ENCODE measurements at regions not wholly inside any gene's neighbourhood (a gene's known extent, or its start where the extent isn't known, plus 50 kb on each side); places are given as distances from the start of the nearest gene placed in this dataset.

DNA sequence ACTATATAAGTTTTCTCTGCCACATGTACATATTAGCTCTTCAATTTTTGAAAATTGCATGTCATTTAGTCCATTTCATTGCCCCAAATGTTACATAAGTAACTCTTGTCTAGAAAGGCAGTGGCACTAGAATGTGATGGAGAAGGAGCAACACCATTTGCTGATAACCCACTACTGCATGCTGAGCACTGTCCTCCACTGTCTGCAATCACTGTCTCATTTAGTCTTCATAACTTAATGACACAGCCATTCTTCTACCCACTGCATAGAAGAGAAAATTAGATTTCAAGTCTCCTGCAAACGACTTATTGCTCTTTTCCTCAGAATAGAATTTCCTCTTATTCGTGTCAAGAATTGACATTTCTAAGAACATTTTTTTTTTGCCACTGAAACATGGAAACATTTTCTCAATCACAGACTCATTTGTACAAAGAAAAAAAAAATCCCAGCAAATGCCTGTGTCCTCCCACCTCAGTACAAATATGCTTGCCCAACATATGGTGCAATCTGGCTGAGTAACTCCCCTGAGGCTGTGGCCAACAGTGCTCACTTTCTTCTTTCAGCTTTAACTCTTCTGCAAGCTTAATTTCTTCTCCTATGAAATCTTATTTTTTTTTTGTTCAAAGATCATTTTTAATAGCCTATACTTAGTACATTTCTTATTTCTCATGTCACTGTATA, 768.6 kb upstream of the HS6ST1 start:
- H3K36me3 Mint-ChIP-seq: no peaks in the 10 kb centered on the region
- no peaks in the 10 kb centered on the region for H3K27me3 Mint-ChIP-seq
- no peaks in the 10 kb centered on the region for H3K9me3 Mint-ChIP-seq (ENCODE audit: low read depth)
- no peak overlapping the region for H3K27ac Mint-ChIP-seq
- no peak overlapping the region for H3K4me3 Mint-ChIP-seq
- no peaks in the 10 kb centered on the region for H3K4me1 Mint-ChIP-seq (ENCODE audit: low read depth)

DNA sequence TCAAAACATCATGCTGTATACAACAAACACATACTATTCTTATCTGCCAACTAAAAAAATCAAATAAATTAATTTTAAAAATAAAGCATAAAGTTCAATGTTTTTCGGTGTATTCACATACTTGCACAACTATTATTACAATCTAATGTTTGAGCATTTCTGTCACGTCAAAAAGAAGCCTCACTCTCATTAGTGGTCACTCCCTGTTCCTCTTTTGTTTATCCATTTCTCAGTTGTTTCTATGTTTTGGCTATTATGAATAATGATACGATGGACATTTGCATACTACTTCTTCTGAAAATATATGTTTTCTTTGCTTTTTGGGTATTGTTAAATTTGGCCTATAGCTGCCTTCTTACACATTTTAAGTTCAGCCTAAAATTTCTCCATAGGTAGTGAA, 773.0 kb upstream of the HS6ST1 start:
- H3K4me3 Mint-ChIP-seq: no peak overlapping the region
- H3K27me3 Mint-ChIP-seq: no peaks in the 10 kb centered on the region
- H3K4me1 Mint-ChIP-seq (ENCODE audit: low read depth): no peaks in the 10 kb centered on the region
- H3K27ac Mint-ChIP-seq: no peak overlapping the region
- no peaks in the 10 kb centered on the region for H3K36me3 Mint-ChIP-seq
- no peaks in the 10 kb centered on the region for H3K9me3 Mint-ChIP-seq (ENCODE audit: low read depth)

DNA sequence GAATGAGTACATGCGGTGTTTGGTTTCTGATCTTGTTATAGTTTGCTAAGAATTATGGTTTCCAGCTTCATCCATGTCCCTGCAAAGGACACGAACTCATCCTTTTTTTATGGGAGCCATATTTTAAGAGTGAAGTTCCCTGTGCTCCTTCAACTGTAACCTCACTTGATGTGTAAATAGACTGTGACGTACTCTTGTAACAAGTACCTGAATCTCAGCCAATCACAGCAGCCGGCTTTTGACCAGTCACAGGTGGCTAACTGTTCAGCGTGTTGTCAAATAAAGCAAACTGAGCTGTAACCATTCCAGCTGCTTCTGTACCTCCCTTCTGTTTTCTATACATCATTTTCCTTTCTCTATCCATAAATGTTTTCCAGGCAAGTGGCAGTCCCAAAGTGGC, 774.3 kb upstream of the HS6ST1 start:
- H3K27me3 Mint-ChIP-seq: no peaks in the 10 kb centered on the region

DNA sequence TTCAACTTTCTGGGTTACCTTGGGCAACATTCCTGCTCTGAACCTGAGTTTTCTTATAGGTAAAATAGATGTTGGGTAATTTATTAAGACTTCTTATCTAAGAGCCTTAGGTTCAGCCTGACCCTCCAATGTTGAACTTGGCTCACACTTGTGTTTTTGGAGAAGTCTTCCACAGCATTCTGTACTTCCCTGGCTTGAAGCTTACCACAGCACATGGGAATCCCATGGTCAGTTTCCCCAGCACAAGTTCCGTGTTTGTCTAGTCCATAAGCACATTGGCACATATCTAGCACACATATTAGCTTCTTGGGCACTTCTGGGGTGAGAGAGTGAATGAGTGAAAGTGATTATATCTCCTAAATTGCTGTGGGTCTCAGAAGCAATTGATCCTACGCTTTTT, 782.5 kb upstream of the HS6ST1 start:
- Mint-ChIP-seq H3K4me3 (no peak overlapping the region), H3K27me3 (peaks cover 1% of the 10 kb centered on the region), H3K4me1 (ENCODE audit: low read depth) (no peaks in the 10 kb centered on the region), H3K36me3 (no peaks in the 10 kb centered on the region), H3K9me3 (ENCODE audit: low read depth) (no peaks in the 10 kb centered on the region), H3K27ac (no peak overlapping the region)

More for the DNA sequence above, 774.3 kb upstream of the HS6ST1 start:
- no peaks in the 10 kb centered on the region for H3K9me3 Mint-ChIP-seq (ENCODE audit: low read depth)
- no peaks in the 10 kb centered on the region for H3K36me3 Mint-ChIP-seq
- H3K27ac Mint-ChIP-seq: no peak overlapping the region
- no peaks in the 10 kb centered on the region for H3K4me1 Mint-ChIP-seq (ENCODE audit: low read depth)
- H3K4me3 Mint-ChIP-seq: no peak overlapping the region

DNA sequence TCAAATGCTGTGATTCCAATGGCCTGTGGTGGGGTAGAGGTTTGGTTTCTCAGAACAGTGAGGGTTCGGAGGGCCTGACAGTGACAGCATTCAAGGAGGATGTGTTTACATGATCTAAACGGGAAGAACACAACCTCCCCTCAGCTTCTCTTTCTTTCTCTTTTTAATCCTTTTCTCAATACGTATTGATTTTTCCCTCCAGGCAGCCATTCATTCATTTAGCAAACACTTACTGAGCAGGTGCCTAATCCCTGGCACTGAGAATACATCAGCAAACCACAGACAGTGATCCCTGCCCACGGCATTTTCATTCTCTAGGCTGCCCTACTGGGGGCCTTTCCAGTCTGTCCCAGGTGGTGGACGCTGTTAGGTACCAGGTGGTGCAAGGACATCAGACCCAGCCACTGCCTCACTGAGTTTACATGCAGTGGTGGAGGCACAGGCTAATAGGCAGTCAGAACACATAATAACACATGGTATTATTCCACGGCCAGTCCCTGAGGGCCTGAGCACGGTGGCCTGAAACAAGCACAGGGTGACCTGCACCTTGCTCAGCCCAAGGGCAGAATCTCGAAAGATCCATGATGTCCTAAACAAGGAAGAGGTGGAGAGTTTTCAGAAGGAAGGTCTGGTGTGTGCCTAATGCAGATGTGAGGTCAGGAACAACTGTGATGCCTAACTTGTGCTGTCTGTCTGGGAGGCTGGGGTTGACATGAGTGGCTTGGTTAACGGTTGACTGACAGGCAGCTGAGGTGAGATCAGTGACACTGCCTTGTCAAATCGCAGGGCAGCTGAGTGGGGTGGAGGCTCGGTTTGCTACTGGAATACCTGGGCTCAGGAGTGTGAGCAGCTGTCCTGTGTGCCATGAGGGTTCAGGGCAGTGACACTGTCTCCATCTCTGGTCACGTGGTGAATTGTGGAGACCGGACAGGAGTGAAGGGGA, 785.5 kb upstream of the HS6ST1 start:
- Mint-ChIP-seq H3K4me3 (no peak overlapping the region), H3K4me1 (ENCODE audit: low read depth) (no peaks in the 10 kb centered on the region), H3K9me3 (ENCODE audit: low read depth) (no peaks in the 10 kb centered on the region), H3K27ac (no peak overlapping the region), H3K36me3 (no peaks in the 10 kb centered on the region), H3K27me3 (peaks cover 3% of the 10 kb centered on the region)

DNA sequence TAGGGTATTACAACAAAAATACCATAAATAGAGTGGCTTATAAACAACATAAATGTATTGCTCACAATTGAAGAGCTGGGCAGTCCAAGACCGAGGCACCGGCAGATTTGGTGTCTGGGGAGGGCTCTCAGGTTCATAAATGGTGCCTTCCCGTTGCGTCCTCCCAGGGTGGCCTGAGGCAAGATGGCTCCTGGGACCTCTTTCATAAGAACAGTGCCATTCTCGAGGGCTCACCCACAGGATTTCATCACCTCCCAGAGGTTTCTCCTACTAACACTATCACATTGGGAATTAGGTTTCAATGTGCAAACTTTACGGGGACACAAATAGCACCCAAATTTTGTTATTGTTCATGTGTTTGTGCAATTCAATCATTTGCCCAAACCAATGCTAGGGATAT, 793.5 kb upstream of the HS6ST1 start:
- no peaks in the 10 kb centered on the region for H3K4me1 Mint-ChIP-seq (ENCODE audit: low read depth)
- peaks cover 1% of the 10 kb centered on the region for H3K27me3 Mint-ChIP-seq
- H3K36me3 Mint-ChIP-seq: no peaks in the 10 kb centered on the region
- no peak overlapping the region for H3K4me3 Mint-ChIP-seq
- no peaks in the 10 kb centered on the region for H3K9me3 Mint-ChIP-seq (ENCODE audit: low read depth)
- H3K27ac Mint-ChIP-seq: no peak overlapping the region

DNA sequence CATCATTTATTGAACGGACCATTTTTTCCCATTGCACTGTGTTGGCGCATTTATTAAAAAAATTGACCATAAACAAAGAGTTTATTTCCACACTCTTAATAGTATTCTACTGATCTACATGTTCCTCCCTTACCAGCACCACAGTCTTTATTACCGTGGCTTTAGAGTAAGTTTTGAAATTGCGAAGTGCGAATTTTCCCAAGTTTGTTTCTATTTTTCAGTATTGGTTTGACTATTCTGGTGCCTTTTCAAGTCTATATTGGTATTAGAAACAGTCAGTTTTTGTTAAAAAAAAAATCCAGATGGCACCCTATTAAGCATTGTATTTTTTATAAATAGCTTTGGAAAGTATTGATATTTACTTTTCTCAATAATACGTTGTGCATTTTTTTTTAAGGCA, 795.1 kb upstream of the HS6ST1 start:
- no peaks in the 10 kb centered on the region for H3K9me3 Mint-ChIP-seq (ENCODE audit: low read depth)
- no peaks in the 10 kb centered on the region for H3K4me1 Mint-ChIP-seq (ENCODE audit: low read depth)
- H3K27ac Mint-ChIP-seq: no peak overlapping the region
- no peak overlapping the region for H3K4me3 Mint-ChIP-seq
- H3K36me3 Mint-ChIP-seq: no peaks in the 10 kb centered on the region
- no peaks in the 10 kb centered on the region for H3K27me3 Mint-ChIP-seq

DNA sequence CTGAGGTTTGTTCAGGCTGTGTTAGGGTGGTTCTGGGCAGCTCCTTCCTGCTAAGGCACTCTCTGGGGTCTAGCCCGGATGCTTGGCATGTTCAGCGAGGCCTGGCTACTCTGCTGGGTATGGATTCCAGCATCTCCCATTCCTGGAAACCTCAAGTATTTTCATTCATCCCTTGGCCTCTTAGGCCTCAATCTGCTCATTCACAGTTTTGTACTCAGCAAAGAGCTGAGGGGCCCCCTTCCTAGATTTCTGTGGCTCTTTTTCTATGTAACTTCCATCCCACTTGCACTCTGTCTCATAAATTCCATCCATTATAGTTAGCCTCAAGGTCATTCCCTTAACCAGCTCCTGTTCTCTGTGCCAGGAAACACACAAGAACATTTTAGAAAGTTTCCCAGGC, 798.8 kb upstream of the HS6ST1 start:
- Mint-ChIP-seq H3K36me3 (no peaks in the 10 kb centered on the region), H3K27ac (no peak overlapping the region), H3K27me3 (peaks cover 2% of the 10 kb centered on the region), H3K4me1 (ENCODE audit: low read depth) (no peaks in the 10 kb centered on the region), H3K9me3 (ENCODE audit: low read depth) (no peaks in the 10 kb centered on the region), H3K4me3 (no peak overlapping the region)

DNA sequence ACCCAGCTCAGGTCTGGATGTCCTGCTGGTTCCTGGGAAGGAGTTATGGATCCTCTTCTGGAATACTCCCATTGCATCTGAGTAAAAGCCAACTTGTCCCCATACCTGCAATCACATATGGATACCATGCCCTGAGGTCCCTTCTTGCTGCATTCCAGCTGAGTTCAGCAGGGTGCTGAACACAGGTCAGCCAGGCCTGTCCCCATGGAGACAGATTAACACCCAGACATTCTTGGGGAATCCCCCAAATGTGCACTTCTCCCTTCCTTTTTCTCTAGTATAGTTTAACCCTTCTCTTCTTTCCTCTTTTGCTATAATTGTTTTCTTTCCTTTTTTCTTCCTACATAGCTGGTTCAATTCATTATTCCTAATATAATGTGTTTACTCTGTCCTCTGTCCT, 799.6 kb upstream of the HS6ST1 start:
- no peaks in the 10 kb centered on the region for H3K36me3 Mint-ChIP-seq
- no peaks in the 10 kb centered on the region for H3K4me1 Mint-ChIP-seq (ENCODE audit: low read depth)
- no peak overlapping the region for H3K27ac Mint-ChIP-seq
- H3K9me3 Mint-ChIP-seq (ENCODE audit: low read depth): no peaks in the 10 kb centered on the region
- no peak overlapping the region for H3K4me3 Mint-ChIP-seq
- peaks cover 2% of the 10 kb centered on the region for H3K27me3 Mint-ChIP-seq

DNA sequence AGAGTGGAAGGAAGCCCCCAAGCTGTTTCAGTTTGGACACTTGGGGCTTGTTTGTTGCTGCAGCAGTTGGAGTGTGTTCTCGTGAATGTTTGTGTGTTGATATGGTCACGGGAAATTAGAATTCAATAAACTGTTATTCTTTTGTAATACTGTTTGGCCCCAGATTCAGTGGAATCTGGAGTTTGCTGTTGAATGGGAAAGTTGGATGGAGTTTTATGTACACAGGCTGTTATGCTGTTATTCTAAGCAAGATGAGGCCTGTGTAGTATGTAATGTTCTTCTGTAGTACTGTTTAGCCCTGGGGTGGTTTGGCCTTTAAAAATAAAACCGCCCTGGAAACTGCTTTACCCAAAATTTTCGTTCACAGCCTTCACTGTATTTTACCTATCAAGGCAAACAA, 810.4 kb upstream of the HS6ST1 start:
- H3K27me3 Mint-ChIP-seq: peaks cover 3% of the 10 kb centered on the region
- H3K27ac Mint-ChIP-seq: no peak overlapping the region
- H3K9me3 Mint-ChIP-seq (ENCODE audit: low read depth): no peaks in the 10 kb centered on the region
- no peak overlapping the region for H3K4me3 Mint-ChIP-seq
- no peaks in the 10 kb centered on the region for H3K36me3 Mint-ChIP-seq
- H3K4me1 Mint-ChIP-seq (ENCODE audit: low read depth): no peaks in the 10 kb centered on the region

DNA sequence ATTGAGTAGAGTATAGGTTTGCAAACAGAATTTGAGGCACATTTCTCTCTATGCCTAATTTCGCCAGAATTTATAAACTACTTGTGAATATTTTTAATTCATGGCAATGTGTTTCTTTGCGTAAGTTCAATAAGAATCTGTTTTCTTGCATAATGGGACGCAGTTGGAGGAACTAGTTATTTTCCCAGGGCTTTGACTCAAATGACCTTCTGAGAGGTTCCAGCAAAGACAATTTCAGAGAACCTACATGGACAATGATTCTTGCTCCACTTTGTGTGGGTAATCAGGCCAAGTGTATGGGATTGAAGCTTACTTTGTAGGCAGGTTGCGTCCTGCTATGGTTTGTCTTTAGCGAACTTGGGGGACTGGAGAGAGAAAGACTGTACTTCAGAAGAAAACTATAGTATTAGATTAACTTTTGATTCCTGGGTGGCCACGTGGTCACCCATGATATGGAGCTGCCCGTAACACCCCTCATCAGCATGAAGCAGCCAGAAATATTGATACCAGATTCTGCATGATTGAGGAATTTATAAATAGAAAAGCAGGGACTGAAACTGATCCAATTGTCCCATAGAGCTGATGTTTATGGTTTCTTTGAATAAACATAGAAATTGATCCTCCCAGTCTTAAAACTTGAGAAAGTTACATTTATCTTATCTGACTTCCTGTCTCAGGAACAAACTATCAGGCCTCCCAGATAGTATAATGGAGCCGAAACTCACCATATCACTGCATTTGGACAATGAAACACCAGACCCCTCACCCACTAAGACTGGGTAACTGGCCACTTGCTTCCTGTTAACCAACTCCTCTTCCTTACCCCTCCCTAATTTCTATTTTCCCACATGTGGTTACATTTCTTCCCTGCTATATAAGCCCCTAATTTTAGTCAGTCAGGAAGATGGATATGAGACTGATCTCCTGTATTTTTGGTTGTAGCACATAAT, 815.3 kb upstream of the HS6ST1 start:
- H3K27me3 Mint-ChIP-seq: peaks cover 2% of the 10 kb centered on the region
- no peaks in the 10 kb centered on the region for H3K36me3 Mint-ChIP-seq
- H3K4me1 Mint-ChIP-seq (ENCODE audit: low read depth): no peaks in the 10 kb centered on the region
- no peak overlapping the region for H3K27ac Mint-ChIP-seq
- no peaks in the 10 kb centered on the region for H3K9me3 Mint-ChIP-seq (ENCODE audit: low read depth)
- no peak overlapping the region for H3K4me3 Mint-ChIP-seq

DNA sequence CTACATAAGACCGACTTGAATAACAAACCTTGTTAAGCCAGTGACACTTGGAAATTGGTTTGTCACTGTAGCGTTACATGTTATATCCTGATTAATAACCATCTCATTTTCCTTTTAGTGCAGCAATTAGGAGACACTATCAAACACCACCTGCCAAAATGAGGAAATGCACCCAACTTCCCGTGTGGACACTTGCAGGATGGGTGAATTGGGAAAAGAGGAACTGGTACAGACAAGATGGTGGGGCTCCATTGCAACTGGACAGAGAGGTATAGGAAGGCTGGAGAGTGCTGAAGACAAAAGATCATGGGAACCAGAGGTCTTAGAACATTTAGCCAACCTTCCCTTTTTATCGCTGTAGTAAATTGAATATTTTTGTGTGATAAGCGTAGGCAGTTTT, 816.3 kb upstream of the HS6ST1 start:
- H3K4me1 Mint-ChIP-seq (ENCODE audit: low read depth): no peaks in the 10 kb centered on the region
- H3K27ac Mint-ChIP-seq: no peak overlapping the region
- no peak overlapping the region for H3K4me3 Mint-ChIP-seq
- H3K36me3 Mint-ChIP-seq: no peaks in the 10 kb centered on the region
- peaks cover 2% of the 10 kb centered on the region for H3K27me3 Mint-ChIP-seq
- no peaks in the 10 kb centered on the region for H3K9me3 Mint-ChIP-seq (ENCODE audit: low read depth)

DNA sequence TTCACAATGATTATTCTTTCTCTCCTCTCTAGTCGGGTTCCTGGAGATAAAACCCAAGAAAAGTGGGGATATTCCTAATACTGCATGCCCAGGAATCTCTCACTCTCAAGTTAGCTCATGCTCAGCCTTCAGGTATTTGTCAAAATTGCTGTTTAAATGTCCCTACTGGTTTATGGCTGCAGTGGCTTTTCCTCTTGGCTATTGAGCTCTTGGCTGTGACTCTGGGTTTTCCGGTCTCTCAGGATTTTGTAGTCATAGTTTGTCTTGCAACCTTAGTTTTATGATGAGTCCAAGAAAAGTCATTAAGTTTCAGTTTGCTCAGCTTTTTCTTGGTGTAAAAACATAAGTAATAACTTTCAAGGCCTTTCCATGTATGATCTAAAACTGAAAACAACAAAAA, 820.7 kb upstream of the HS6ST1 start:
- H3K4me1 Mint-ChIP-seq (ENCODE audit: low read depth): no peaks in the 10 kb centered on the region
- H3K4me3 Mint-ChIP-seq: no peak overlapping the region
- H3K27ac Mint-ChIP-seq: no peak overlapping the region
- H3K36me3 Mint-ChIP-seq: no peaks in the 10 kb centered on the region
- H3K27me3 Mint-ChIP-seq: peaks cover 3% of the 10 kb centered on the region
- H3K9me3 Mint-ChIP-seq (ENCODE audit: low read depth): no peaks in the 10 kb centered on the region

DNA sequence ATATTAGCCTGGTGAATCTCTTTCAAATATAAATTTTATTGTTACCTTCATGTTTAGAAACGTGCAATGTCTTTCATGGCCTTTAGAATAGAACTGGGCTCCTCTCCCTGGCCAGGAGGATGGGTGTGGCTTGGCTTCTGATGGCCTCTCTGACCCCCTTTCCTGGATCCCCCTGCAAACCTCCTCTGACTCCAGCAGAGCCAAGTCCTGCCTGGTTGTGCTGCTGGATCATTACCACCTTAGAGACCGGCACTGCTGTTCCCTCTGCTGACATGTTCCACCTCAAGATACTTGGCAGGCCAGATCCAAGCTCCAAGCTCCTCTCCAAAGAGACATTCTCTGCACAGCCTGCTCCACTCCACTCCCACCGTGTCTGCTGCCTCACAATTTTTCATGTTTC, 823.8 kb upstream of the HS6ST1 start:
- no peaks in the 10 kb centered on the region for H3K9me3 Mint-ChIP-seq (ENCODE audit: low read depth)
- no peak overlapping the region for H3K27ac Mint-ChIP-seq
- peaks cover 1% of the 10 kb centered on the region for H3K27me3 Mint-ChIP-seq
- H3K4me1 Mint-ChIP-seq (ENCODE audit: low read depth): no peaks in the 10 kb centered on the region
- no peaks in the 10 kb centered on the region for H3K36me3 Mint-ChIP-seq
- H3K4me3 Mint-ChIP-seq: no peak overlapping the region
